ENCODE measurements at regions not wholly inside any gene's neighbourhood (a gene's known extent, or its start where the extent isn't known, plus 50 kb on each side); places are given as distances from the start of the nearest gene placed in this dataset.

DNA sequence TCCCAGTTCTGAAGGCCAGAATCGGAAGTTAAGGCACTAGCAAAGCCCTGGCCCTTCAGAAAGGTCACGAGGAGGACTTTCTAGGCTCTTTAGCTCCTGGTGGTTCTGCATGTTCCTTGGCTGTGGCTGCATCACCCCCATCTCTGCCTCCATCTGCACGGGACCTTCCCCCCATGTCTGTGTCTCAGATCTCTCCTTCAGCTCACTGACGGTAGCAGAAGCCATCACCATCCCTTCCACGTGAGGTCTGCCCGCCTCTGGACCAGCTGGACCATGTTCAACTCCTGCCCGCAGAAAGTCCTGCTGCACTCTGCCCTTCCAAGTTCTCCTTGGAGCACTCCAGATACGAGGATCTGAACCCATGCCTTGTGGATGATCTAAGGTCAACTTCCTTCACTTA lies 242.9 kb upstream of the IRX1 start:
- intact Hi-C loops (cut with micrococcal nuclease): no loop called here
- H3K9me3 ChIP-seq (ENCODE audit: control insufficient read depth in 1 of 2, insufficient read depth in 1 of 2, low read depth in 1 of 2, low read length in 2 of 2): peaks cover 6 to 38% of the 10 kb centered on the region in 2 experiments; a peak in 2 of 4 replicates
- no peaks in the 10 kb centered on the region for H3K4me1 ChIP-seq (ENCODE audit: control insufficient read depth in 1 of 2, insufficient read depth in 2 of 2, low read length in 2 of 2)
- H3K36me3 ChIP-seq (ENCODE audit: control insufficient read depth in 1 of 2, insufficient read depth in 2 of 2, low read length in 2 of 2): no peaks in the 10 kb centered on the region
- BruUV-seq (replicated peaks): no TSS peak
- H4K20me1 ChIP-seq (ENCODE audit: insufficient read depth): no peaks in the 10 kb centered on the region
- no peak overlapping the region for H3K9ac ChIP-seq (ENCODE audit: low read length)
- no peak for TF ChIP-seq POLR2AphosphoS5 (IDR thresholded peaks at IDR 0.05; ENCODE audit: low read depth, low read length)
- no peak for TF ChIP-seq SP1 (IDR thresholded peaks at IDR 0.05; ENCODE audit: low read depth)
- TF ChIP-seq JUND (IDR thresholded peaks at IDR 0.05): no peak
- no peak for TF ChIP-seq CBX3 (IDR thresholded peaks at IDR 0.05; ENCODE audit: low read depth)
- no peak for TF ChIP-seq EGR1 (IDR thresholded peaks at IDR 0.05; ENCODE audit: low read depth)
- no peak for TF ChIP-seq FOSL1 (IDR thresholded peaks at IDR 0.05; ENCODE audit: low read depth)
- TF ChIP-seq, protein P1, sequence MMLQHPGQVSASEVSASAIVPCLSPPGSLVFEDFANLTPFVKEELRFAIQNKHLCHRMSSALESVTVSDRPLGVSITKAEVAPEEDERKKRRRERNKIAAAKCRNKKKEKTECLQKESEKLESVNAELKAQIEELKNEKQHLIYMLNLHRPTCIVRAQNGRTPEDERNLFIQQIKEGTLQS (IDR thresholded peaks at IDR 0.05): no peak
- no peak for TF ChIP-seq EZH2 (IDR thresholded peaks at IDR 0.05)
- no peak overlapping the region for H3K4me3 ChIP-seq (replicated peaks in 1 of 2; ENCODE audit: low read depth in 1 of 2, low read length in 2 of 2)
- no peak overlapping the region for H2AFZ ChIP-seq (ENCODE audit: low read depth, low read length, poor library complexity, severe bottlenecking)
- no peak for ATAC-seq
- no peaks in the 10 kb centered on the region for H3K27me3 ChIP-seq (ENCODE audit: insufficient read depth, low read length)
- no peak overlapping the region for H3K4me2 ChIP-seq (ENCODE audit: low read length)
- no peaks in the 10 kb centered on the region for H3K79me2 ChIP-seq (ENCODE audit: insufficient read depth, low read length)
- no peak for DNase-seq (ENCODE audit: low read depth, low spot score)
- CTCF ChIA-PET: no interaction called here
- H3K9me2 ChIP-seq (ENCODE audit: insufficient read depth): no peaks in the 10 kb centered on the region
- H3K27ac ChIP-seq (ENCODE audit: low read depth, low read length): no peak overlapping the region
- POLR2A ChIA-PET: no interaction called here
- RAD21 ChIA-PET (ENCODE audit: low non-redundant PET in 1 of 2, low total read pairs in 2 of 2, uncharacterized antibody in 2 of 2, unreplicated experiment in 2 of 2): no interaction called here

DNA sequence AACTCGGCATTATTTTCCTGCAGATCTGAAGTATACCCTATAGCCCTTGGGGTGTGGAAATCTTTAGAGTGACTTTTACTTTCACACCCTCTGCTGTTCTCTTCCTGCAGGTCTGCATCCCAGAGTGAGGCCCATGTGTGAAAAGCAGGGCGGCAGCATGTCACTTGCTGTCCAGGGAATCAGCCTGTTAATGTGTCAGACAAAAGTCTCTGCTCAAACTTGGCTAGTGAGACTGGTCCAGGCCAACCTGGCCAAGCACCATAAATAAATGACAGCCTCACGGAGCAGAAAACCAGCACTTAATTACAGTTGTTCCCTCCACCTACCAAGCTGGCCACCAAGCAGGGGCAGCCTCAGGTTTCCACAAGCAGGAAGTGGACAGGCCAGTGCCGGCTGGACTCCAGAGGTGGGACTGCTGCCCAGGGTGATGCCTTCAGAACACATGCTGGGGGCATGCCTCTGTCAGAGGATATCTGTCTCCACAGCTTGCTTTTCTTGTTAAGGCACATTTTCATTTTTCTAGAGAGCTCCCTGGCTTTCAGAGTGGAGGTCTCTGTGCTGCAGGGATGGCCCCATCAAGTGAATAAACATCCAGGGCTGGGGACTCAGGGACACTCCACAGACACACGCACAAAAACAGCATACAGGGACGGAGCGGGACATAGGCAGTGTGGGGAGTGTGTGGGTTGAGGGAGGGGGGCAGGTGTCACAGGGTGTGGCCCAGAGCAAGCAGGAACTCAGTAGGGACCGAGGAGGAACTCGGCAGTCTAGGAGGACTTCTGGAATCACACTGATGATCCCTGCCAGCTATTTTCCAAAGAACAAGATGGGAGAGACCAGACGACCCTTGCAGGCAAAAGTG lies 243.8 kb upstream of the IRX1 start:
- ChIA-PET RAD21 (ENCODE audit: low non-redundant PET in 1 of 2, low total read pairs in 2 of 2, uncharacterized antibody in 2 of 2, unreplicated experiment in 2 of 2) (no interaction called here), CTCF (no interaction called here)
- intact Hi-C loops (cut with micrococcal nuclease): no loop called here

More for the DNA sequence above, 243.8 kb upstream of the IRX1 start:
- Histone ChIP-seq H3K9ac (ENCODE audit: low read length) (no peak overlapping the region), H2AFZ (ENCODE audit: low read depth, low read length, poor library complexity, severe bottlenecking) (no peak overlapping the region), H3K79me2 (ENCODE audit: insufficient read depth, low read length) (no peaks in the 10 kb centered on the region), H3K4me1 (ENCODE audit: control insufficient read depth in 1 of 2, insufficient read depth in 2 of 2, low read length in 2 of 2) (no peaks in the 10 kb centered on the region), H3K4me3 (replicated peaks in 1 of 2; ENCODE audit: low read depth in 1 of 2, low read length in 2 of 2) (no peak overlapping the region), H4K20me1 (ENCODE audit: insufficient read depth) (no peaks in the 10 kb centered on the region), H3K27me3 (ENCODE audit: insufficient read depth, low read length) (no peaks in the 10 kb centered on the region), H3K9me3 (ENCODE audit: control insufficient read depth in 1 of 2, insufficient read depth in 1 of 2, low read depth in 1 of 2, low read length in 2 of 2) (peaks cover 6 to 31% of the 10 kb centered on the region in 2 experiments; a peak in 2 of 4 replicates), H3K4me2 (ENCODE audit: low read length) (no peak overlapping the region), H3K9me2 (ENCODE audit: insufficient read depth) (no peaks in the 10 kb centered on the region), H3K27ac (ENCODE audit: low read depth, low read length) (no peak overlapping the region), H3K36me3 (ENCODE audit: control insufficient read depth in 1 of 2, insufficient read depth in 2 of 2, low read length in 2 of 2) (no peaks in the 10 kb centered on the region)
- ATAC-seq (no peak), DNase-seq (ENCODE audit: low read depth, low spot score) (no peak)
- POLR2A ChIA-PET: no interaction called here
- TF ChIP-seq, protein P2, sequence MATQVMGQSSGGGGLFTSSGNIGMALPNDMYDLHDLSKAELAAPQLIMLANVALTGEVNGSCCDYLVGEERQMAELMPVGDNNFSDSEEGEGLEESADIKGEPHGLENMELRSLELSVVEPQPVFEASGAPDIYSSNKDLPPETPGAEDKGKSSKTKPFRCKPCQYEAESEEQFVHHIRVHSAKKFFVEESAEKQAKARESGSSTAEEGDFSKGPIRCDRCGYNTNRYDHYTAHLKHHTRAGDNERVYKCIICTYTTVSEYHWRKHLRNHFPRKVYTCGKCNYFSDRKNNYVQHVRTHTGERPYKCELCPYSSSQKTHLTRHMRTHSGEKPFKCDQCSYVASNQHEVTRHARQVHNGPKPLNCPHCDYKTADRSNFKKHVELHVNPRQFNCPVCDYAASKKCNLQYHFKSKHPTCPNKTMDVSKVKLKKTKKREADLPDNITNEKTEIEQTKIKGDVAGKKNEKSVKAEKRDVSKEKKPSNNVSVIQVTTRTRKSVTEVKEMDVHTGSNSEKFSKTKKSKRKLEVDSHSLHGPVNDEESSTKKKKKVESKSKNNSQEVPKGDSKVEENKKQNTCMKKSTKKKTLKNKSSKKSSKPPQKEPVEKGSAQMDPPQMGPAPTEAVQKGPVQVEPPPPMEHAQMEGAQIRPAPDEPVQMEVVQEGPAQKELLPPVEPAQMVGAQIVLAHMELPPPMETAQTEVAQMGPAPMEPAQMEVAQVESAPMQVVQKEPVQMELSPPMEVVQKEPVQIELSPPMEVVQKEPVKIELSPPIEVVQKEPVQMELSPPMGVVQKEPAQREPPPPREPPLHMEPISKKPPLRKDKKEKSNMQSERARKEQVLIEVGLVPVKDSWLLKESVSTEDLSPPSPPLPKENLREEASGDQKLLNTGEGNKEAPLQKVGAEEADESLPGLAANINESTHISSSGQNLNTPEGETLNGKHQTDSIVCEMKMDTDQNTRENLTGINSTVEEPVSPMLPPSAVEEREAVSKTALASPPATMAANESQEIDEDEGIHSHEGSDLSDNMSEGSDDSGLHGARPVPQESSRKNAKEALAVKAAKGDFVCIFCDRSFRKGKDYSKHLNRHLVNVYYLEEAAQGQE (IDR thresholded peaks at IDR 0.05; ENCODE audit: low read depth): no peak
- TF ChIP-seq, protein P1 (IDR thresholded peaks at IDR 0.05): no peak
- no TSS peak for BruUV-seq (replicated peaks)
